ENCODE measurements at regions not wholly inside any gene's neighbourhood (a gene's known extent, or its start where the extent isn't known, plus 50 kb on each side); places are given as distances from the start of the nearest gene placed in this dataset.

DNA sequence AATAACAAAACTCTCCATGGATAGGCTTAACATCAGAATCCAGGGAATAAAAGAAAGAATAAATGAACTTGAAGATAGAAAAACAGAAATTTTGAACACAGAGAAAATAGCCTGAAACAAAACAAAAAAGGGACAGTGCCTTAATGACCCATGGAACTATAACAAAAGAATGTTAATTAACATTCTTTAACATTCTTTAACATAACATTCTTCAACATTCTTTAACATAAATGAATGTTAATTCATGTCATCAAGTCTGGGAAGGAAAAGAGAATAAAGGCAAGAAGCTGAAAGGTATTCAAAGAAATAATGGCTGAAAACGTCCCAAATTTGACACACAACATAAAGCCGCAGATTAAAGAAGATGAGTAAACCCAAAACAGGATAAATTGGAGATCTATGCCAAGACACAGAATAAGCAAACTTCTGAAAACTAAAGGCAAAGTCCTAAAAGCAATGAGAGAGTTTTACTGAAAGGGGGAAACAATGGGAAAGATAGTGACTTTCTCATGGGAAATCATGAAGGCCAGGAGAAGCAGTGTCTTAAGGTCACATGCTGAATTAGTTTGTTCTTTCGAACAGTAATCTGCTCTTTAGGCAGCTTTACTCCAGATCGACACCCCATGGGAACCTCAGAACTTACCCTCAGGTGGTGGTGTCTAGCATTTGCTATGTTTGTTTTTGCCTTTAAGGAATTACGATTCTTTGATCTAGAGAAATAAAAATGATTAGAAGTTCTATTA is 483.0 kb downstream of the KDM4C start:
- intact Hi-C loops (cut with micrococcal nuclease; ENCODE audit: unreplicated experiment), result no loop called here
- no TSS peak for BruUV-seq (replicated peaks)
- H3K9ac ChIP-seq (ENCODE audit: insufficient read depth, low read depth, low read length), result no peak overlapping the region
- H3K9me3 ChIP-seq (ENCODE audit: low read length), result no peaks in the 10 kb centered on the region
- H2AFZ ChIP-seq (ENCODE audit: low read length), result no peak overlapping the region
- no peaks in the 10 kb centered on the region for H4K20me1 ChIP-seq (ENCODE audit: insufficient read depth, low read length)
- H3K4me1 ChIP-seq (ENCODE audit: insufficient read depth, low read length), result no peaks in the 10 kb centered on the region
- in situ Hi-C loops (cut with HindIII; ENCODE audit: extremely low pct_ligation_motif_present, low pct_unique_long_range_greater_than_20kb), result no loop called here
- DNase-seq (ENCODE audit: low spot score) (no peak), ATAC-seq (no peak), FAIRE-seq (no peak)
- H3K4me3 ChIP-seq (replicated peaks in 1 of 3; ENCODE audit: insufficient read depth in 1 of 3, low read depth in 2 of 3, low read length in 3 of 3), result no peak overlapping the region
- H3K27me3 ChIP-seq (ENCODE audit: control insufficient read depth in 1 of 2, insufficient read depth in 2 of 2, low read length in 2 of 2), result no peaks in the 10 kb centered on the region
- ChIA-PET POLR2A (no interaction called here), CTCF (ENCODE audit: low intra/inter-chr PET ratio, low total read pairs) (no interaction called here)
- H3K79me2 ChIP-seq (ENCODE audit: insufficient read depth, low read length), result no peaks in the 10 kb centered on the region
- TF ChIP-seq, protein P1, sequence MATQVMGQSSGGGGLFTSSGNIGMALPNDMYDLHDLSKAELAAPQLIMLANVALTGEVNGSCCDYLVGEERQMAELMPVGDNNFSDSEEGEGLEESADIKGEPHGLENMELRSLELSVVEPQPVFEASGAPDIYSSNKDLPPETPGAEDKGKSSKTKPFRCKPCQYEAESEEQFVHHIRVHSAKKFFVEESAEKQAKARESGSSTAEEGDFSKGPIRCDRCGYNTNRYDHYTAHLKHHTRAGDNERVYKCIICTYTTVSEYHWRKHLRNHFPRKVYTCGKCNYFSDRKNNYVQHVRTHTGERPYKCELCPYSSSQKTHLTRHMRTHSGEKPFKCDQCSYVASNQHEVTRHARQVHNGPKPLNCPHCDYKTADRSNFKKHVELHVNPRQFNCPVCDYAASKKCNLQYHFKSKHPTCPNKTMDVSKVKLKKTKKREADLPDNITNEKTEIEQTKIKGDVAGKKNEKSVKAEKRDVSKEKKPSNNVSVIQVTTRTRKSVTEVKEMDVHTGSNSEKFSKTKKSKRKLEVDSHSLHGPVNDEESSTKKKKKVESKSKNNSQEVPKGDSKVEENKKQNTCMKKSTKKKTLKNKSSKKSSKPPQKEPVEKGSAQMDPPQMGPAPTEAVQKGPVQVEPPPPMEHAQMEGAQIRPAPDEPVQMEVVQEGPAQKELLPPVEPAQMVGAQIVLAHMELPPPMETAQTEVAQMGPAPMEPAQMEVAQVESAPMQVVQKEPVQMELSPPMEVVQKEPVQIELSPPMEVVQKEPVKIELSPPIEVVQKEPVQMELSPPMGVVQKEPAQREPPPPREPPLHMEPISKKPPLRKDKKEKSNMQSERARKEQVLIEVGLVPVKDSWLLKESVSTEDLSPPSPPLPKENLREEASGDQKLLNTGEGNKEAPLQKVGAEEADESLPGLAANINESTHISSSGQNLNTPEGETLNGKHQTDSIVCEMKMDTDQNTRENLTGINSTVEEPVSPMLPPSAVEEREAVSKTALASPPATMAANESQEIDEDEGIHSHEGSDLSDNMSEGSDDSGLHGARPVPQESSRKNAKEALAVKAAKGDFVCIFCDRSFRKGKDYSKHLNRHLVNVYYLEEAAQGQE (IDR thresholded peaks at IDR 0.05; ENCODE audit: borderline replicate concordance in 1 of 2, low read depth in 1 of 2, low read length in 2 of 2), result no peak
- TF ChIP-seq, protein P2, sequence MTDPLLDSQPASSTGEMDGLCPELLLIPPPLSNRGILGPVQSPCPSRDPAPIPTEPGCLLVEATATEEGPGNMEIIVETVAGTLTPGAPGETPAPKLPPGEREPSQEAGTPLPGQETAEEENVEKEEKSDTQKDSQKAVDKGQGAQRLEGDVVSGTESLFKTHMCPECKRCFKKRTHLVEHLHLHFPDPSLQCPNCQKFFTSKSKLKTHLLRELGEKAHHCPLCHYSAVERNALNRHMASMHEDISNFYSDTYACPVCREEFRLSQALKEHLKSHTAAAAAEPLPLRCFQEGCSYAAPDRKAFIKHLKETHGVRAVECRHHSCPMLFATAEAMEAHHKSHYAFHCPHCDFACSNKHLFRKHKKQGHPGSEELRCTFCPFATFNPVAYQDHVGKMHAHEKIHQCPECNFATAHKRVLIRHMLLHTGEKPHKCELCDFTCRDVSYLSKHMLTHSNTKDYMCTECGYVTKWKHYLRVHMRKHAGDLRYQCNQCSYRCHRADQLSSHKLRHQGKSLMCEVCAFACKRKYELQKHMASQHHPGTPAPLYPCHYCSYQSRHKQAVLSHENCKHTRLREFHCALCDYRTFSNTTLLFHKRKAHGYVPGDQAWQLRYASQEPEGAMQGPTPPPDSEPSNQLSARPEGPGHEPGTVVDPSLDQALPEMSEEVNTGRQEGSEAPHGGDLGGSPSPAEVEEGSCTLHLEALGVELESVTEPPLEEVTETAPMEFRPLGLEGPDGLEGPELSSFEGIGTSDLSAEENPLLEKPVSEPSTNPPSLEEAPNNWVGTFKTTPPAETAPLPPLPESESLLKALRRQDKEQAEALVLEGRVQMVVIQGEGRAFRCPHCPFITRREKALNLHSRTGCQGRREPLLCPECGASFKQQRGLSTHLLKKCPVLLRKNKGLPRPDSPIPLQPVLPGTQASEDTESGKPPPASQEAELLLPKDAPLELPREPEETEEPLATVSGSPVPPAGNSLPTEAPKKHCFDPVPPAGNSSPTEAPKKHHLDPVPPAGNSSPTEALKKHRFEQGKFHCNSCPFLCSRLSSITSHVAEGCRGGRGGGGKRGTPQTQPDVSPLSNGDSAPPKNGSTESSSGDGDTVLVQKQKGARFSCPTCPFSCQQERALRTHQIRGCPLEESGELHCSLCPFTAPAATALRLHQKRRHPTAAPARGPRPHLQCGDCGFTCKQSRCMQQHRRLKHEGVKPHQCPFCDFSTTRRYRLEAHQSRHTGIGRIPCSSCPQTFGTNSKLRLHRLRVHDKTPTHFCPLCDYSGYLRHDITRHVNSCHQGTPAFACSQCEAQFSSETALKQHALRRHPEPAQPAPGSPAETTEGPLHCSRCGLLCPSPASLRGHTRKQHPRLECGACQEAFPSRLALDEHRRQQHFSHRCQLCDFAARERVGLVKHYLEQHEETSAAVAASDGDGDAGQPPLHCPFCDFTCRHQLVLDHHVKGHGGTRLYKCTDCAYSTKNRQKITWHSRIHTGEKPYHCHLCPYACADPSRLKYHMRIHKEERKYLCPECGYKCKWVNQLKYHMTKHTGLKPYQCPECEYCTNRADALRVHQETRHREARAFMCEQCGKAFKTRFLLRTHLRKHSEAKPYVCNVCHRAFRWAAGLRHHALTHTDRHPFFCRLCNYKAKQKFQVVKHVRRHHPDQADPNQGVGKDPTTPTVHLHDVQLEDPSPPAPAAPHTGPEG (CRISPR knock-in tag; IDR thresholded peaks at IDR 0.05), result no peak
- no peak for TF ChIP-seq ZNF83 (CRISPR knock-in tag; IDR thresholded peaks at IDR 0.05; ENCODE audit: borderline replicate concordance)
- no peak for TF ChIP-seq AKAP8 (CRISPR knock-in tag; IDR thresholded peaks at IDR 0.05)
- TF ChIP-seq, protein P3, sequence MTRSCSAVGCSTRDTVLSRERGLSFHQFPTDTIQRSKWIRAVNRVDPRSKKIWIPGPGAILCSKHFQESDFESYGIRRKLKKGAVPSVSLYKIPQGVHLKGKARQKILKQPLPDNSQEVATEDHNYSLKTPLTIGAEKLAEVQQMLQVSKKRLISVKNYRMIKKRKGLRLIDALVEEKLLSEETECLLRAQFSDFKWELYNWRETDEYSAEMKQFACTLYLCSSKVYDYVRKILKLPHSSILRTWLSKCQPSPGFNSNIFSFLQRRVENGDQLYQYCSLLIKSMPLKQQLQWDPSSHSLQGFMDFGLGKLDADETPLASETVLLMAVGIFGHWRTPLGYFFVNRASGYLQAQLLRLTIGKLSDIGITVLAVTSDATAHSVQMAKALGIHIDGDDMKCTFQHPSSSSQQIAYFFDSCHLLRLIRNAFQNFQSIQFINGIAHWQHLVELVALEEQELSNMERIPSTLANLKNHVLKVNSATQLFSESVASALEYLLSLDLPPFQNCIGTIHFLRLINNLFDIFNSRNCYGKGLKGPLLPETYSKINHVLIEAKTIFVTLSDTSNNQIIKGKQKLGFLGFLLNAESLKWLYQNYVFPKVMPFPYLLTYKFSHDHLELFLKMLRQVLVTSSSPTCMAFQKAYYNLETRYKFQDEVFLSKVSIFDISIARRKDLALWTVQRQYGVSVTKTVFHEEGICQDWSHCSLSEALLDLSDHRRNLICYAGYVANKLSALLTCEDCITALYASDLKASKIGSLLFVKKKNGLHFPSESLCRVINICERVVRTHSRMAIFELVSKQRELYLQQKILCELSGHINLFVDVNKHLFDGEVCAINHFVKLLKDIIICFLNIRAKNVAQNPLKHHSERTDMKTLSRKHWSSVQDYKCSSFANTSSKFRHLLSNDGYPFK (CRISPR knock-in tag; IDR thresholded peaks at IDR 0.05; ENCODE audit: borderline replicate concordance), result no peak
- TF ChIP-seq HOXA5 (CRISPR knock-in tag; IDR thresholded peaks at IDR 0.05), result no peak
- TF ChIP-seq ZNF564 (CRISPR knock-in tag; IDR thresholded peaks at IDR 0.05), result no peak
- TF ChIP-seq CC2D1A (CRISPR knock-in tag; IDR thresholded peaks at IDR 0.05), result no peak
- H3K36me3 ChIP-seq (replicated peaks in 1 of 2; ENCODE audit: control insufficient read depth in 1 of 2, insufficient read depth in 2 of 2, low read length in 2 of 2), result no peaks in the 10 kb centered on the region
- H3K27ac ChIP-seq (ENCODE audit: extremely low read length, insufficient read depth, low read length), result no peak overlapping the region
- no peak overlapping the region for H3K4me2 ChIP-seq (ENCODE audit: low read depth, low read length)
- 22% methylated on average over 5 of the region's 5 CpGs for WGBS (ENCODE audit: low lambda C conversion rate)

All from HepG2 (cell line).